ENCODE measurements at regions not wholly inside any gene's neighbourhood (a gene's known extent, or its start where the extent isn't known, plus 50 kb on each side); places are given as distances from the start of the nearest gene placed in this dataset.

- no peak for TF ChIP-seq CTCF (IDR thresholded peaks at IDR 0.05; ENCODE audit: low read length)
- TF ChIP-seq EZH2phosphoT487 (IDR thresholded peaks at IDR 0.05; ENCODE audit: low read length): no peak
- TF ChIP-seq EZH2 (optimal IDR thresholded peaks at IDR 0.05; ENCODE audit: low read depth, low read length): no peak
Observed at GRCh38 chr4:181672751-181673150, 570.5 kb upstream of the TENM3 start.

Data from MM.1S (cell line).